Omental fat pad (tissue), 3 donors: ENCODE measurements at regions not wholly inside any gene's neighbourhood (a gene's known extent, or its start where the extent isn't known, plus 50 kb on each side); places are given as distances from the start of the nearest gene placed in this dataset.

Experiments used
- ATAC-seq: fragments of 150-250 bp; one replicate; pipeline ENCODE4 v1.9.1; 2016; ENCODE audit warnings: mild to moderate bottlenecking, moderate library complexity; ENCODE audit not compliant: low FRiP score
- DNase-seq: peaks from one replicate; pipeline ENCODE4 v3.0.0-alpha.2; 2019; ENCODE audit warnings: low spot score
- TF ChIP-seq, protein P1 (sequence below), 3 donors: fragments of 450-650 bp; IDR thresholded peaks; one replicate each; pipeline ENCODE4 v1.5.1; 2016 to 2017; ENCODE audit warnings: antibody characterized with exemption in 3 of 3, mild to moderate bottlenecking in 3 of 3, moderate library complexity in 2 of 3

- DNase-seq = no peak
- ATAC-seq = no peak
- TF ChIP-seq, protein P1, sequence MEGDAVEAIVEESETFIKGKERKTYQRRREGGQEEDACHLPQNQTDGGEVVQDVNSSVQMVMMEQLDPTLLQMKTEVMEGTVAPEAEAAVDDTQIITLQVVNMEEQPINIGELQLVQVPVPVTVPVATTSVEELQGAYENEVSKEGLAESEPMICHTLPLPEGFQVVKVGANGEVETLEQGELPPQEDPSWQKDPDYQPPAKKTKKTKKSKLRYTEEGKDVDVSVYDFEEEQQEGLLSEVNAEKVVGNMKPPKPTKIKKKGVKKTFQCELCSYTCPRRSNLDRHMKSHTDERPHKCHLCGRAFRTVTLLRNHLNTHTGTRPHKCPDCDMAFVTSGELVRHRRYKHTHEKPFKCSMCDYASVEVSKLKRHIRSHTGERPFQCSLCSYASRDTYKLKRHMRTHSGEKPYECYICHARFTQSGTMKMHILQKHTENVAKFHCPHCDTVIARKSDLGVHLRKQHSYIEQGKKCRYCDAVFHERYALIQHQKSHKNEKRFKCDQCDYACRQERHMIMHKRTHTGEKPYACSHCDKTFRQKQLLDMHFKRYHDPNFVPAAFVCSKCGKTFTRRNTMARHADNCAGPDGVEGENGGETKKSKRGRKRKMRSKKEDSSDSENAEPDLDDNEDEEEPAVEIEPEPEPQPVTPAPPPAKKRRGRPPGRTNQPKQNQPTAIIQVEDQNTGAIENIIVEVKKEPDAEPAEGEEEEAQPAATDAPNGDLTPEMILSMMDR (IDR thresholded peaks at IDR 0.05) = no peak
Observed at GRCh38 chrX:116379854-116380253, 56.6 kb upstream of the SLC6A14 start.

GRCh38 chrX:116384406-116384954 is 51.9 kb upstream of the SLC6A14 start:
- TF ChIP-seq, protein P1 (IDR thresholded peaks at IDR 0.05) = no peak
- ATAC-seq (no peak), DNase-seq (no peak)
